Lower leg skin (tissue), 4 donors: ENCODE measurements at regions not wholly inside any gene's neighbourhood (a gene's known extent, or its start where the extent isn't known, plus 50 kb on each side); places are given as distances from the start of the nearest gene placed in this dataset.
A peak's percentile ranks its signal among the peaks of the same experiment; 100 is the strongest.

Experiments
- DNase-seq, 2 donors: peaks; one replicate each; pipeline ENCODE4 v3.0.0-alpha.2; 2019; ENCODE audit warnings: low spot score in 2 of 2
- H3K4me3 ChIP-seq: fragments of 200-600 bp; sonication (generic); 2 replicates; pipeline ENCODE4 v1.5.1; 2017; ENCODE audit warnings: mild to moderate bottlenecking, low read depth; ENCODE audit not compliant: poor library complexity, severe bottlenecking
- CTCF ChIP-seq, 3 donors: fragments of 450-650 bp; IDR thresholded peaks; one replicate each; pipeline ENCODE4 v1.5.1; 2016; ENCODE audit warnings: antibody characterized with exemption in 3 of 3, mild to moderate bottlenecking in 3 of 3, moderate library complexity in 2 of 3
- POLR2A ChIP-seq, 2 donors: fragments of 450-650 bp; IDR thresholded peaks; one replicate each; pipeline ENCODE4 v1.6.1; 2016 to 2017; ENCODE audit warnings: antibody characterized with exemption in 2 of 2, mild to moderate bottlenecking in 1 of 2, moderate library complexity in 1 of 2
- WGBS, 2 donors: methylation state at CpG; one replicate each; pipeline ENCODE4 v1.1.5; 2018; 5-methylcytosine and 5-hydroxymethylcytosine counted together
- intact Hi-C: fragments of 100-400 bp; cut with DNase I; formaldehyde crosslinking; loops from one replicate; pipeline ENCODE4 v1.15.0; 2023; ENCODE audit warnings: low total_unique reads

- H3K4me3 ChIP-seq: no peak overlapping the region
- WGBS, 2 donors: 81 to 89% methylated on average over 9 of the region's 9 CpGs
- DNase-seq: no peak
- intact Hi-C loops: no loop called here
- TF ChIP-seq POLR2A (IDR thresholded peaks at IDR 0.05): no peak
Measured at GRCh38 chr10:25076506-25077177, 60.2 kb downstream of the THNSL1 start.

- TF ChIP-seq POLR2A (IDR thresholded peaks at IDR 0.05) (no peak), CTCF (IDR thresholded peaks at IDR 0.05) (no peak)
- H3K4me3 ChIP-seq: no peak overlapping the region
- DNase-seq: no peak
- intact Hi-C loops: no loop called here
- 73 to 74% methylated on average over 7 of the region's 7 CpGs for WGBS, 2 donors
Measured at GRCh38 chr10:25078658-25079431, 62.4 kb downstream of the THNSL1 start.

GRCh38 chr10:25080880-25081581 is 64.6 kb downstream of the THNSL1 start:
- no peak overlapping the region for H3K4me3 ChIP-seq
- 3 to 4% methylated on average over 9 of the region's 9 CpGs for WGBS, 2 donors
- DNase-seq: peak; percentile 78 to 93
- intact Hi-C loops: loop anchor here (10.0 kb wide), 1 partner anchor 436 kb away; no protein-coding TSS in a partner anchor
- TF ChIP-seq CTCF (IDR thresholded peaks at IDR 0.05): peak in 1 of 3 donors; percentile 20
- no peak for TF ChIP-seq POLR2A (IDR thresholded peaks at IDR 0.05)

GRCh38 chr10:25082276-25083204 is 66.1 kb downstream of the THNSL1 start:
- TF ChIP-seq CTCF (IDR thresholded peaks at IDR 0.05) (no peak), POLR2A (IDR thresholded peaks at IDR 0.05) (no peak)
- DNase-seq: no peak
- no peak overlapping the region for H3K4me3 ChIP-seq
- intact Hi-C loops: loop anchor here (10.0 kb wide), 1 partner anchor 438 kb away; no protein-coding TSS in a partner anchor
- 78% methylated on average over 8 of the region's 8 CpGs for WGBS, 2 donors

- TF ChIP-seq POLR2A (IDR thresholded peaks at IDR 0.05) (no peak), CTCF (IDR thresholded peaks at IDR 0.05) (no peak)
- intact Hi-C loops: loop anchor here (10.0 kb wide), 1 partner anchor 439 kb away; no protein-coding TSS in a partner anchor
- 85 to 90% methylated on average over 11 of the region's 11 CpGs for WGBS, 2 donors
- no peak for DNase-seq
- H3K4me3 ChIP-seq: no peak overlapping the region
Measured at GRCh38 chr10:25083546-25084111, 67.2 kb downstream of the THNSL1 start.
